A673 (cell line): ENCODE measurements at regions not wholly inside any gene's neighbourhood (a gene's known extent, or its start where the extent isn't known, plus 50 kb on each side); places are given as distances from the start of the nearest gene placed in this dataset.

Source experiments
- BruUV-seq: library from RNA; stranded (reverse); fragments of 400-500 nt; replicated peaks from 2 replicates; lab custom pipeline; 2021; lab: Mats Ljungman, UMichigan
- CTCF ChIA-PET: fragments of 300-600 bp; sonication (Branson Sonifier 250); formaldehyde crosslinking; loops from one replicate; lab custom pipeline; 2022; ENCODE audit warnings: antibody characterized with exemption; lab: Charles Lee
- POLR2A ChIA-PET: fragments of 300-600 bp; sonication (Branson Sonifier 250); formaldehyde crosslinking; loops from one replicate; lab custom pipeline; 2022; ENCODE audit warnings: antibody characterized with exemption; ENCODE audit not compliant: low non-redundant PET; lab: Charles Lee
- DNase-seq: peaks from one replicate; pipeline ENCODE4 v3.0.0-alpha.2; 2015; ENCODE audit warnings: low spot score
- H3K27ac ChIP-seq: fragments of 200-600 bp; sonication (generic); 2 replicates; pipeline ENCODE4 v1.5.1; 2016; ENCODE audit warnings: mixed run types, low read depth, mild to moderate bottlenecking, mixed read lengths, antibody characterized with exemption, low read length; ENCODE audit not compliant: poor library complexity, severe bottlenecking
- H3K27me3 ChIP-seq: fragments of 200-600 bp; sonication (generic); replicated peaks from 2 replicates; pipeline ENCODE4 v1.6.1; 2017; ENCODE audit warnings: mixed run types, low read depth, mild to moderate bottlenecking, mixed read lengths, antibody characterized with exemption, low read length; ENCODE audit not compliant: insufficient read depth, poor library complexity
- H3K36me3 ChIP-seq: fragments of 200-600 bp; sonication (generic); 2 replicates; pipeline ENCODE4 v1.6.1; 2016; ENCODE audit warnings: mixed run types, mild to moderate bottlenecking, mixed read lengths, antibody characterized with exemption, low read length; ENCODE audit not compliant: insufficient read depth, poor library complexity, severe bottlenecking
- H3K4me1 ChIP-seq: fragments of 200-600 bp; sonication (generic); 2 replicates; pipeline ENCODE4 v1.6.1; 2017; ENCODE audit warnings: mixed run types, mild to moderate bottlenecking, mixed read lengths, antibody characterized with exemption, low read length; ENCODE audit not compliant: insufficient read depth, poor library complexity, severe bottlenecking
- H3K4me3 ChIP-seq: fragments of 200-600 bp; sonication (generic); 2 replicates; pipeline ENCODE4 v1.5.1; 2016; ENCODE audit warnings: low read depth, mixed run types, mild to moderate bottlenecking, mixed read lengths, low read length; ENCODE audit not compliant: poor library complexity, severe bottlenecking
- H3K9me3 ChIP-seq: fragments of 200-600 bp; sonication (generic); 2 replicates; pipeline ENCODE4 v1.6.1; 2016; ENCODE audit warnings: mixed run types, low read depth, mild to moderate bottlenecking, mixed read lengths, antibody characterized with exemption, low read length; ENCODE audit not compliant: poor library complexity, severe bottlenecking
- EZH2 ChIP-seq: fragments of 200-600 bp; sonication (generic); IDR thresholded peaks from 2 replicates; pipeline ENCODE4 v1.6.1; 2017; ENCODE audit warnings: borderline replicate concordance, low read depth, mild to moderate bottlenecking, mixed read lengths, antibody characterized with exemption, low read length; ENCODE audit not compliant: poor library complexity, severe bottlenecking
- intact Hi-C: fragments of 100-400 bp; cut with micrococcal nuclease; formaldehyde crosslinking; loops from one replicate; pipeline ENCODE4 v1.10.0; 2022; ENCODE audit not compliant: unreplicated experiment
- TF ChIP-seq, protein P1 (sequence below): fragments of 300-800, 200-600 bp; sonication (generic); conservative IDR thresholded peaks from 2 replicates; pipeline ENCODE4 v1.5.1; 2017; ENCODE audit warnings: low read depth, mild to moderate bottlenecking, antibody characterized with exemption, low read length, moderate library complexity, mixed read lengths

DNA sequence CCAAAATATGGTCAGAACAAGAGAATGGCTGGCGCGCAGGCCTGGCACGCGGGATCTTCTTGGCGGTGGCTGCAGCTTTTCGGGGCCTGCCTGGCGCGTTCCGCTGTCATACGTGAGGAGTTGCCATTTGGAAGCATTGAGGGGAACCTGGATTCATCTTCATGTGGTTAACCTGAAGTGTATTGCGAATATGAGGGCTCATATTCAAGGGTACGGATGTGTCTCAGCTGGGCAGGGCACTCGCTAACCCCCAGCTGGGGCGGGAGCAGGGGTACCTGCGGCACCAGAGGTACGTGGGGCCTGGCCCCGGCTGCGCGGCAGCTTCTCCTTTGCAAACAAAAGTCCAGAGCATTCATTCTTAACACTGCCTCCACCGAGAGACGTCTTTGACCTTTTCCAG, 605.6 kb downstream of the QKI start:
- H3K27ac ChIP-seq, result no peak overlapping the region
- POLR2A ChIA-PET, result no interaction called here
- H3K4me1 ChIP-seq, result no peaks in the 10 kb centered on the region
- no peak for DNase-seq
- CTCF ChIA-PET, result no interaction called here
- H3K4me3 ChIP-seq, result no peak overlapping the region
- TF ChIP-seq, protein P1, sequence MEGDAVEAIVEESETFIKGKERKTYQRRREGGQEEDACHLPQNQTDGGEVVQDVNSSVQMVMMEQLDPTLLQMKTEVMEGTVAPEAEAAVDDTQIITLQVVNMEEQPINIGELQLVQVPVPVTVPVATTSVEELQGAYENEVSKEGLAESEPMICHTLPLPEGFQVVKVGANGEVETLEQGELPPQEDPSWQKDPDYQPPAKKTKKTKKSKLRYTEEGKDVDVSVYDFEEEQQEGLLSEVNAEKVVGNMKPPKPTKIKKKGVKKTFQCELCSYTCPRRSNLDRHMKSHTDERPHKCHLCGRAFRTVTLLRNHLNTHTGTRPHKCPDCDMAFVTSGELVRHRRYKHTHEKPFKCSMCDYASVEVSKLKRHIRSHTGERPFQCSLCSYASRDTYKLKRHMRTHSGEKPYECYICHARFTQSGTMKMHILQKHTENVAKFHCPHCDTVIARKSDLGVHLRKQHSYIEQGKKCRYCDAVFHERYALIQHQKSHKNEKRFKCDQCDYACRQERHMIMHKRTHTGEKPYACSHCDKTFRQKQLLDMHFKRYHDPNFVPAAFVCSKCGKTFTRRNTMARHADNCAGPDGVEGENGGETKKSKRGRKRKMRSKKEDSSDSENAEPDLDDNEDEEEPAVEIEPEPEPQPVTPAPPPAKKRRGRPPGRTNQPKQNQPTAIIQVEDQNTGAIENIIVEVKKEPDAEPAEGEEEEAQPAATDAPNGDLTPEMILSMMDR, result no peak
- TF ChIP-seq EZH2, result no peak
- intact Hi-C loops, result no loop called here
- H3K36me3 ChIP-seq, result no peaks in the 10 kb centered on the region
- no peaks in the 10 kb centered on the region for H3K9me3 ChIP-seq
- BruUV-seq, result no TSS peak
- no peaks in the 10 kb centered on the region for H3K27me3 ChIP-seq

DNA sequence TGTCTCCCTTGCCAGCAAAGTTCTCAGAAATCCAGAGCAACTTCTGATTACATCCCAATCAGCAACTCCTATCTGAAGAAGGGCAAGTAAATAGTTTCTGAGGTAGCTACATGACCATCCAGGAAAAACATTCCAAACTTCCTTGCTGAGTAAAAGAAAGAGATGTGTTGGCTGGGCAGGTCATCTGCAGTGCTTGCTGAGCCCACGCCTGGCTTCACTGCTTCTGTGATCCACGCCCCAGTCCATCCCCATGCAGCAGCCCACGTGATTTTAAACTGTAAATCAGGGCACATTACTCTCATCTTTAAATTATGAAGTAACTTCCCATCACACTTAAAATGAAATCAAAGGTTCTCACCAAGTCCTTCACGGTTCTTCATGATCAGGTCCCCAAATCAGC, 603.6 kb downstream of the QKI start:
- Histone ChIP-seq H3K27me3 (no peaks in the 10 kb centered on the region), H3K27ac (no peak overlapping the region), H3K9me3 (no peaks in the 10 kb centered on the region), H3K36me3 (no peaks in the 10 kb centered on the region), H3K4me3 (no peak overlapping the region), H3K4me1 (no peaks in the 10 kb centered on the region)
- TF ChIP-seq, protein P1, result no peak
- TF ChIP-seq EZH2, result no peak
- ChIA-PET POLR2A (no interaction called here), CTCF (no interaction called here)
- BruUV-seq, result no TSS peak
- no peak for DNase-seq
- intact Hi-C loops, result no loop called here

DNA sequence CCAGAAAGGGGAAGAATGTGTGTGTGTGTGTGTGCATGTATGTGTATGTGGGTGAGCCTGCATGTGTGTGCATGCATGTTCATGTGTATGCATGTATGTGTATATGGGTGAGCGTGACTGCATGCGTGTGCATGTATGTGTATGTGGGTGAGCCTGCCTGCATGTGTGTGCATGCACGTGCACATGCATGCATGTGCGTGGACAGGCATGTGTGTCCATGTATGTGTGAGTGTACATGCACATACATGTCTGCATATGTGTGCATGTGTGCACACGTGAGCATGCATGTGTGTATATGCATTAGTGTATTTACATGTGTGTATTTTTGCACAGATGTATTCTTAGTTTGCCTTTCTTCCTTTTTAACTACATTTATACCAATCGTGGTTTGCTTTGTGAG, 601.5 kb downstream of the QKI start:
- TF ChIP-seq, protein P1, result no peak
- TF ChIP-seq EZH2, result no peak
- Histone ChIP-seq H3K27me3 (no peaks in the 10 kb centered on the region), H3K9me3 (no peaks in the 10 kb centered on the region), H3K4me1 (no peaks in the 10 kb centered on the region), H3K36me3 (no peaks in the 10 kb centered on the region), H3K4me3 (no peak overlapping the region), H3K27ac (no peak overlapping the region)
- no peak for DNase-seq
- intact Hi-C loops, result no loop called here
- BruUV-seq, result no TSS peak
- ChIA-PET POLR2A (no interaction called here), CTCF (no interaction called here)
